DMS 273 treated with DMSO at 0.1 percent for 48 hours (cell line): ENCODE measurements at regions not wholly inside any gene's neighbourhood (a gene's known extent, or its start where the extent isn't known, plus 50 kb on each side); places are given as distances from the start of the nearest gene placed in this dataset.

Experiments used
- DNase-seq: peaks from one replicate; lab custom pipeline; 2025; lab: John Stamatoyannopoulos, UW

GRCh38 chr3:174776636-174777035, 82.5 kb upstream of the NAALADL2 start:
- no peak for DNase-seq

- no peak for DNase-seq
Observed at GRCh38 chr3:174777813-174778212, 81.3 kb upstream of the NAALADL2 start.

GRCh38 chr3:174783502-174783901, 75.6 kb upstream of the NAALADL2 start:
- DNase-seq = no peak

GRCh38 chr3:174784206-174784934, 74.8 kb upstream of the NAALADL2 start:
- no peak for DNase-seq

GRCh38 chr3:174786825-174787224, 72.3 kb upstream of the NAALADL2 start:
- no peak for DNase-seq

- DNase-seq = no peak
Observed at GRCh38 chr3:174791161-174791560, 68.0 kb upstream of the NAALADL2 start.

- DNase-seq = no peak
Observed at GRCh38 chr3:174792864-174793263, 66.3 kb upstream of the NAALADL2 start.
